HCT116 (cell line): ENCODE measurements at regions not wholly inside any gene's neighbourhood (a gene's known extent, or its start where the extent isn't known, plus 50 kb on each side); places are given as distances from the start of the nearest gene placed in this dataset.

ENCODE experiments used
- ATAC-seq: fragments of 200-7000 bp; cut with Tn5 transposase; 2 replicates; pipeline ENCODE4 v1.9.1; 2020; ENCODE audit warnings: mild to moderate bottlenecking, moderate library complexity
- BruUV-seq: library from RNA; stranded (reverse); fragments of 400-500 nt; replicated peaks from 2 replicates; lab custom pipeline; 2021; lab: Mats Ljungman, UMichigan
- CTCF ChIA-PET: fragments of 300-600 bp; sonication (Branson Sonifier 250); formaldehyde crosslinking; loops from one replicate; lab custom pipeline; 2021; ENCODE audit warnings: antibody characterized with exemption; lab: Charles Lee
- POLR2A ChIA-PET: fragments of 300-600, 350-600 bp; sonication (Branson Sonifier 250); formaldehyde crosslinking; loops from one replicate; lab custom pipeline; 2021; ENCODE audit warnings: antibody characterized with exemption; lab: Charles Lee
- RAD21 ChIA-PET, 2 experiments: fragments of 300-600 bp; sonication (Branson Sonifier 250); formaldehyde crosslinking; loops; one replicate each; lab custom pipeline; 2023; ENCODE audit warnings: low total read pairs in 2 of 2; ENCODE audit not compliant: uncharacterized antibody in 2 of 2, unreplicated experiment in 2 of 2, low non-redundant PET in 1 of 2; lab: Charles Lee
- DNase-seq: peaks from one replicate; pipeline ENCODE4 v3.0.0-alpha.2; 2010; ENCODE audit warnings: low read depth, low spot score
- H2AFZ ChIP-seq: fragments of 200-600 bp; shearing (Covaris generic), sonication (generic); 2 replicates; pipeline ENCODE4 v1.6.1; 2017; ENCODE audit warnings: low read depth, mixed run types, mixed read lengths, antibody characterized with exemption, low read length; ENCODE audit not compliant: poor library complexity, severe bottlenecking
- H3K27ac ChIP-seq: 2 replicates; pipeline ENCODE4 v1.5.1; 2012; ENCODE audit warnings: low read depth, low read length
- H3K27me3 ChIP-seq: fragments of 200-600 bp; sonication (generic); 2 replicates; pipeline ENCODE4 v1.6.1; 2016; ENCODE audit warnings: mixed run types, low read length, mixed read lengths; ENCODE audit not compliant: insufficient read depth
- H3K36me3 ChIP-seq, 2 experiments: fragments of 200-500 bp in 1 of 2; fragments of 200-600 bp in 1 of 2; sonication (Bioruptor generic) in 1 of 2; sonication (generic) in 1 of 2; 2 replicates each; pipeline versions ENCODE4 v1.5.1 to v1.6.1; 2014 to 2016; ENCODE audit warnings: low read length in 2 of 2, inconsistent platforms in 1 of 2, mixed read lengths in 1 of 2, mixed run types in 1 of 2; ENCODE audit not compliant: insufficient read depth in 2 of 2, control insufficient read depth in 1 of 2
- H3K4me1 ChIP-seq, 2 experiments: fragments of 200-600 bp in 1 of 2; sonication (generic) in 1 of 2; 2 replicates each; pipeline versions ENCODE4 v1.5.1 to v1.6.1; 2012 to 2017; ENCODE audit warnings: low read length in 2 of 2, inconsistent platforms in 1 of 2, mild to moderate bottlenecking in 1 of 2, mixed read lengths in 1 of 2, mixed run types in 1 of 2, moderate library complexity in 1 of 2; ENCODE audit not compliant: insufficient read depth in 2 of 2, control insufficient read depth in 1 of 2
- H3K4me2 ChIP-seq: fragments of 200-600 bp; sonication (generic); 2 replicates; pipeline ENCODE4 v1.6.1; 2017; ENCODE audit warnings: mixed run types, low read length, mixed read lengths
- H3K4me3 ChIP-seq, 2 experiments: fragments of 200-600 bp in 1 of 2; sonication (generic) in 1 of 2; replicated peaks in 1 of 2; 2 replicates each; pipeline ENCODE4 v1.5.1; 2011 to 2016; ENCODE audit warnings: low read length in 2 of 2, control low read depth in 1 of 2, low read depth in 1 of 2, mild to moderate bottlenecking in 1 of 2, mixed read lengths in 1 of 2, mixed run types in 1 of 2
- H3K79me2 ChIP-seq: fragments of 200-600 bp; sonication (generic); 2 replicates; pipeline ENCODE4 v1.6.1; 2017; ENCODE audit warnings: mild to moderate bottlenecking, mixed run types, low read length, moderate library complexity, mixed read lengths; ENCODE audit not compliant: insufficient read depth
- H3K9ac ChIP-seq: fragments of 200-600 bp; sonication (generic); 2 replicates; pipeline ENCODE4 v1.6.1; 2016; ENCODE audit warnings: low read length, mixed read lengths
- H3K9me2 ChIP-seq: fragments of 200-600 bp; sonication (generic), shearing (Covaris generic); 2 replicates; pipeline ENCODE4 v1.6.1; 2017; ENCODE audit warnings: mixed run types, mild to moderate bottlenecking, moderate library complexity; ENCODE audit not compliant: insufficient read depth
- H3K9me3 ChIP-seq, 2 experiments: fragments of 200-500 bp in 1 of 2; fragments of 200-600 bp in 1 of 2; sonication (Bioruptor generic) in 1 of 2; sonication (generic) in 1 of 2; 2 replicates each; pipeline ENCODE4 v1.6.1; 2014 to 2017; ENCODE audit warnings: low read length in 2 of 2, mixed read lengths in 2 of 2, inconsistent platforms in 1 of 2, low read depth in 1 of 2, mild to moderate bottlenecking in 1 of 2, mixed run types in 1 of 2, moderate library complexity in 1 of 2; ENCODE audit not compliant: control insufficient read depth in 1 of 2, insufficient read depth in 1 of 2
- H4K20me1 ChIP-seq: fragments of 200-600 bp; sonication (generic), shearing (Covaris generic); 2 replicates; pipeline ENCODE4 v1.6.1; 2017; ENCODE audit warnings: mixed run types, mild to moderate bottlenecking, moderate library complexity; ENCODE audit not compliant: insufficient read depth
- POLR2A ChIP-seq: IDR thresholded peaks from 2 replicates; pipeline ENCODE4 v1.7.0; 2011; ENCODE audit warnings: borderline replicate concordance; ENCODE audit not compliant: insufficient read depth, insufficient read length; ENCODE audit errors: extremely low read depth
- ZFX ChIP-seq: fragments of 450-650 bp; IDR thresholded peaks from 2 replicates; pipeline ENCODE4 v1.6.1; 2017
- intact Hi-C: fragments of 100-400 bp; cut with micrococcal nuclease; formaldehyde crosslinking; loops from 2 replicates; pipeline ENCODE4 v1.10.0; 2022
- TF ChIP-seq, protein P1 (sequence below), 3 experiments: fragments of 200-600 bp in 1 of 3; sonication (generic) in 1 of 3; IDR thresholded peaks in 2 of 3; conservative IDR thresholded peaks in 1 of 3; 2 replicates each; pipeline ENCODE4 v1.5.1; 2012 to 2017; ENCODE audit warnings: low read depth in 2 of 3, low read length in 2 of 3, antibody characterized with exemption in 1 of 3, borderline replicate concordance in 1 of 3, control low read depth in 1 of 3, mild to moderate bottlenecking in 1 of 3, mixed read lengths in 1 of 3, mixed run types in 1 of 3, moderate library complexity in 1 of 3; ENCODE audit not compliant: insufficient read depth in 1 of 3

DNA sequence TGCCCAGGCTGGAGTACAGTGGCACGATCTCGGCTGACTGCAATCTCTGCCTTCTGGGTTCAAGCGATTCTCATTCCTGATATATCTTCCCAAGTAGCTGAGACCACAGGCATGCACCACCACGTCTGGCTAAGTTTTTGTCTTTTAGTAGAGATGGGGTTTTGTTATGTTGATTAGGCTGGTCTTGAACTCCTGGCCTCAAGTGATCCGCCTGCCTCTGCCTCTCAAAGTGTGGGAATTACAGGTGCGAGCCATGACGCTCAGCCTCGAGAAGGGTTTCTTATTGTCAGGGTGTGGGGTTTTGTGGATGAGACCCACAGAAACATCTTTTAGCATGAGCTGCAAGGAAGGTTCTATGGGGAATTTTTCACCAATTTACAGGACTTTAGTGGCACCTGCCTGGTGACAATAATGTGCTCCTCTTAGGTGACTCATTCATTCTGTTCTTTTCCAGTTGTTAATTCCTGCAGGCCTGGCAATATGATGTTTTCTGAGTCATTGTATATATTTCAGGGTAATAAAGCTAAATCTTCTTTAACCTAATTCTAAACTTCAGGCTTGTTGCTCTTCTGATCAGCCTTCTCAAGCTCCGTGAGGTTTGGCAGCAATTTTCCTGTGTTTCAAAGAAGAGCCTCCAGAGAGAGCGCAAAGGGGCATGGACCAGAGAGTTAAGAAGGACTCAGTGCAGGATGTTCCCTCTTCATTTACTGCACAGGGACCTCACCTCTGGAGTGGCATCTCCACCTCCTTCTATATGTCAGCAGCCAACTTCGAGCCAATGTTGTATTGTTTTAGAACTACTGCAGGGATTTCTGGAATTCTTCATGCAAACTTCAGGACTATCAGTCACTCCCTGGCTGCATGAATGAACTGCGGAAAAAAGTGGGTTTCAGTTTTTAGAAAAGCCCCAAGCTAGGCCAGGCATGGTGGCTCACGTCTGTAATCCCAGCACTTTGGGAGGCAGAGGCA, 77.8 kb upstream of the ZNF618 start:
- POLR2A ChIA-PET, result no interaction called here

DNA sequence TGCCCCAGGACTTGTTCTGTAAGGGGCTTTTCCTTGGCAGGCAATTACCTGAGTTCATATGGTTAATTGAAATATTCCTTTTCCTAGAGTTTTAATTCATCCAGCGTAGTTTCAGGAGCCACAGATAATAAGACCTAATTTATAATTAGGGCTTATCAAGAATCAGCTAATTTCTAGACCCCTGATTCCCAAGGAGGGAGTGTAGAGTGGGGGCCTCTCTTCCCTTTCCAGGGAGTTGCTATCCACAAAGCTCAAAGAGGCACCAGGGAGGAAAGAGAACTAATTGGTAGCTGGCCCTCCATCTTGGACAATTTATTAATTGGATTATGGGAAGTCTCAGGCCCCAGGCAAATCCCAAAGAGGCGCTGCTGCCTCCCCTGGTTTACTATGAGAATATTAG, 75.8 kb upstream of the ZNF618 start:
- RAD21 ChIA-PET, result no interaction called here
- ATAC-seq, result no peak
- no peak for TF ChIP-seq POLR2A
- TF ChIP-seq, protein P1, sequence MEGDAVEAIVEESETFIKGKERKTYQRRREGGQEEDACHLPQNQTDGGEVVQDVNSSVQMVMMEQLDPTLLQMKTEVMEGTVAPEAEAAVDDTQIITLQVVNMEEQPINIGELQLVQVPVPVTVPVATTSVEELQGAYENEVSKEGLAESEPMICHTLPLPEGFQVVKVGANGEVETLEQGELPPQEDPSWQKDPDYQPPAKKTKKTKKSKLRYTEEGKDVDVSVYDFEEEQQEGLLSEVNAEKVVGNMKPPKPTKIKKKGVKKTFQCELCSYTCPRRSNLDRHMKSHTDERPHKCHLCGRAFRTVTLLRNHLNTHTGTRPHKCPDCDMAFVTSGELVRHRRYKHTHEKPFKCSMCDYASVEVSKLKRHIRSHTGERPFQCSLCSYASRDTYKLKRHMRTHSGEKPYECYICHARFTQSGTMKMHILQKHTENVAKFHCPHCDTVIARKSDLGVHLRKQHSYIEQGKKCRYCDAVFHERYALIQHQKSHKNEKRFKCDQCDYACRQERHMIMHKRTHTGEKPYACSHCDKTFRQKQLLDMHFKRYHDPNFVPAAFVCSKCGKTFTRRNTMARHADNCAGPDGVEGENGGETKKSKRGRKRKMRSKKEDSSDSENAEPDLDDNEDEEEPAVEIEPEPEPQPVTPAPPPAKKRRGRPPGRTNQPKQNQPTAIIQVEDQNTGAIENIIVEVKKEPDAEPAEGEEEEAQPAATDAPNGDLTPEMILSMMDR (IDR thresholded peaks at IDR 0.05 in 2 of 3, conservative IDR thresholded peaks at IDR 0.05 in 1 of 3; ENCODE audit: borderline replicate concordance in 1 of 3, insufficient read depth in 1 of 3, low read depth in 2 of 3, low read length in 2 of 3), result no peak
- TF ChIP-seq, all 23 proteins: peak for 0
- Histone ChIP-seq H4K20me1 (no peaks in the 10 kb centered on the region), H3K9me3 (no peaks in the 10 kb centered on the region), H3K27ac (no peak overlapping the region), H3K4me3 (no peak overlapping the region), H3K4me2 (no peak overlapping the region), H3K9me2 (no peaks in the 10 kb centered on the region), H3K27me3 (no peaks in the 10 kb centered on the region), H2AFZ (no peak overlapping the region), H3K36me3 (no peaks in the 10 kb centered on the region), H3K4me1 (no peaks in the 10 kb centered on the region), H3K9ac (no peak overlapping the region), H3K79me2 (no peaks in the 10 kb centered on the region)
- no TSS peak for BruUV-seq
- intact Hi-C loops, result no loop called here
- ChIA-PET POLR2A (no interaction called here), CTCF (no interaction called here)
- DNase-seq, result no peak

More for the DNA sequence above, 77.8 kb upstream of the ZNF618 start:
- BruUV-seq, result no TSS peak
- H3K4me3 ChIP-seq, result no peak overlapping the region
- H3K4me2 ChIP-seq, result no peak overlapping the region
- ATAC-seq (no peak), DNase-seq (no peak)
- H3K9me3 ChIP-seq, result no peaks in the 10 kb centered on the region
- CTCF ChIA-PET, result interaction anchor here (1.2 kb wide), 1 partner anchor 10 kb away, joined by 4 read pairs; no protein-coding TSS in a partner anchor
- intact Hi-C loops, result no loop called here
- H3K4me1 ChIP-seq, result no peaks in the 10 kb centered on the region
- RAD21 ChIA-PET, result no interaction called here
- no peaks in the 10 kb centered on the region for H3K79me2 ChIP-seq
- H3K27ac ChIP-seq, result no peak overlapping the region
- H4K20me1 ChIP-seq, result no peaks in the 10 kb centered on the region
- no peak overlapping the region for H3K9ac ChIP-seq
- no peaks in the 10 kb centered on the region for H3K9me2 ChIP-seq
- H3K36me3 ChIP-seq, result no peaks in the 10 kb centered on the region
- H3K27me3 ChIP-seq, result no peaks in the 10 kb centered on the region
- no peak overlapping the region for H2AFZ ChIP-seq
- no peak for TF ChIP-seq ZFX
